D721Med (cell line): ENCODE measurements at regions not wholly inside any gene's neighbourhood (a gene's known extent, or its start where the extent isn't known, plus 50 kb on each side); places are given as distances from the start of the nearest gene placed in this dataset.

Experiments used
- DNase-seq: peaks from one replicate; pipeline ENCODE4 v3.0.0; 2011; ENCODE audit warnings: low spot score; ENCODE audit not compliant: insufficient read length
- FAIRE-seq: peaks from 2 replicates; lab custom pipeline; 2011; peaks lifted over from hg19 to GRCh38; lab: Jason Lieb, UNC
- TF ChIP-seq, protein P1 (sequence below): IDR thresholded peaks from 2 replicates; pipeline ENCODE4 v1.5.1; 2012; ENCODE audit warnings: mild to moderate bottlenecking, control low read depth; ENCODE audit not compliant: insufficient read depth; ENCODE audit errors: missing control alignments

- TF ChIP-seq, protein P1, sequence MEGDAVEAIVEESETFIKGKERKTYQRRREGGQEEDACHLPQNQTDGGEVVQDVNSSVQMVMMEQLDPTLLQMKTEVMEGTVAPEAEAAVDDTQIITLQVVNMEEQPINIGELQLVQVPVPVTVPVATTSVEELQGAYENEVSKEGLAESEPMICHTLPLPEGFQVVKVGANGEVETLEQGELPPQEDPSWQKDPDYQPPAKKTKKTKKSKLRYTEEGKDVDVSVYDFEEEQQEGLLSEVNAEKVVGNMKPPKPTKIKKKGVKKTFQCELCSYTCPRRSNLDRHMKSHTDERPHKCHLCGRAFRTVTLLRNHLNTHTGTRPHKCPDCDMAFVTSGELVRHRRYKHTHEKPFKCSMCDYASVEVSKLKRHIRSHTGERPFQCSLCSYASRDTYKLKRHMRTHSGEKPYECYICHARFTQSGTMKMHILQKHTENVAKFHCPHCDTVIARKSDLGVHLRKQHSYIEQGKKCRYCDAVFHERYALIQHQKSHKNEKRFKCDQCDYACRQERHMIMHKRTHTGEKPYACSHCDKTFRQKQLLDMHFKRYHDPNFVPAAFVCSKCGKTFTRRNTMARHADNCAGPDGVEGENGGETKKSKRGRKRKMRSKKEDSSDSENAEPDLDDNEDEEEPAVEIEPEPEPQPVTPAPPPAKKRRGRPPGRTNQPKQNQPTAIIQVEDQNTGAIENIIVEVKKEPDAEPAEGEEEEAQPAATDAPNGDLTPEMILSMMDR, result no peak
- no peak for FAIRE-seq
- no peak for DNase-seq
Observed at GRCh38 chr5:155472780-155473179, 459.2 kb downstream of the KIF4B start.

DNA sequence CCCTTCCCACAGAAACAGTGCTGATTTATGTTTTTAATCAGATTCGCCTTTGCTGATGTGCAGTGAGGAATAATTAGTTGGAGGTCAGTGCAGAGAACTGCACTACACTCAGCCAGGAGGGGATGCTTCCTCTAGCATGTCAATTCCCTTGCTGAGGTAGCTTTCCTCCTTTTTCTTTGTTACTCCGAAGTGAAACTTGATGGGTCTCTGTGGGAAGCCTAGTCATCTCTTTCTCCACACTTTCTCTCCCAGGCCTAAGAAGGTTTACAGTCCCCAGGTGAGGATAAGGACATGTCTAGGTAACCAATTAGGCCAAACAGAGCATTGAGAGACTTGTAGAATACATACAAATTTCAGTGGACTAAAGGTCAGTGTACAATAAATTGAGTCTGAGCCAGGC is 461.8 kb downstream of the KIF4B start:
- TF ChIP-seq, protein P1, result no peak
- FAIRE-seq (no peak), DNase-seq (no peak)

- TF ChIP-seq, protein P1, result no peak
- FAIRE-seq (peak; percentile 99), DNase-seq (no peak)
Observed at GRCh38 chr5:155480731-155481131, 467.2 kb downstream of the KIF4B start.

GRCh38 chr5:155481182-155481581 is 467.6 kb downstream of the KIF4B start:
- TF ChIP-seq, protein P1, result no peak
- FAIRE-seq, result peak; percentile 25

GRCh38 chr5:155482428-155482827 is 468.9 kb downstream of the KIF4B start:
- FAIRE-seq, result peak; percentile 32
- DNase-seq, result no peak
- TF ChIP-seq, protein P1, result no peak

More at GRCh38 chr5:155481182-155481581, 467.6 kb downstream of the KIF4B start:
- no peak for DNase-seq

DNA sequence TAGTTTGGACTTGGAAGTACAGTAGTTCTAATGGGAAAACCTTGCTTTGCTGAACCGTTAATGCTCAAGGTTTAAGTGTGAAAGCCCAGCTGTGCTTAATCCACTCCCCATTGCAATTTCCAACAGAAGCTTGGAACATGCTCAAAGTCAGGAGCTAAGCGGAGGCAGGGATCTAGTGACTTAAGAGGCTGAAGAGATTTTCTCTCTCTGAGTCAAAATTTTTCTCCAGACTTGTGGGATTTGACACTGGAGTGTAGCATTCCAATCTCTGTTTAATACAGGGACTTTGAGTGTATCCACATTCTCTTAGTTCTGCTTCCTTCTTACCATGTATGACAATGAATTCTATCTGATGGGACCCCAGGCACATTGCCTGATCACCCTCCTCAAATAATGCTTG is 471.8 kb downstream of the KIF4B start:
- no peak for DNase-seq

GRCh38 chr5:155489949-155490348 is 476.4 kb downstream of the KIF4B start:
- TF ChIP-seq, protein P1, result no peak
- no peak for DNase-seq
- no peak for FAIRE-seq

More for the DNA sequence above, 471.8 kb downstream of the KIF4B start:
- TF ChIP-seq, protein P1, result no peak
- peak; percentile 99 for FAIRE-seq
